ENCODE measurements at regions not wholly inside any gene's neighbourhood (a gene's known extent, or its start where the extent isn't known, plus 50 kb on each side); places are given as distances from the start of the nearest gene placed in this dataset.
"Not testable (repeated sequence)": the region's sequence is repeated elsewhere in the genome, so short reads cannot be mapped to it uniquely, and the experiment has no call there.

- no peak for DNase-seq
- Histone ChIP-seq H3K4me1 (no peaks in the 10 kb centered on the region), H3K27me3 (replicated peaks in 1 of 7) (no peaks in the 10 kb centered on the region), H3K36me3 (no peaks in the 10 kb centered on the region), H3K27ac (no peak overlapping the region), H3K4me3 (no peak overlapping the region), H3K9me3 (peaks cover 0 to 100% (median 99%) of the 10 kb centered on the region in 8 donors)
- intact Hi-C loops (cut with DNase I; ENCODE audit: low total_unique reads), result no loop called here
- TF ChIP-seq, protein P1, sequence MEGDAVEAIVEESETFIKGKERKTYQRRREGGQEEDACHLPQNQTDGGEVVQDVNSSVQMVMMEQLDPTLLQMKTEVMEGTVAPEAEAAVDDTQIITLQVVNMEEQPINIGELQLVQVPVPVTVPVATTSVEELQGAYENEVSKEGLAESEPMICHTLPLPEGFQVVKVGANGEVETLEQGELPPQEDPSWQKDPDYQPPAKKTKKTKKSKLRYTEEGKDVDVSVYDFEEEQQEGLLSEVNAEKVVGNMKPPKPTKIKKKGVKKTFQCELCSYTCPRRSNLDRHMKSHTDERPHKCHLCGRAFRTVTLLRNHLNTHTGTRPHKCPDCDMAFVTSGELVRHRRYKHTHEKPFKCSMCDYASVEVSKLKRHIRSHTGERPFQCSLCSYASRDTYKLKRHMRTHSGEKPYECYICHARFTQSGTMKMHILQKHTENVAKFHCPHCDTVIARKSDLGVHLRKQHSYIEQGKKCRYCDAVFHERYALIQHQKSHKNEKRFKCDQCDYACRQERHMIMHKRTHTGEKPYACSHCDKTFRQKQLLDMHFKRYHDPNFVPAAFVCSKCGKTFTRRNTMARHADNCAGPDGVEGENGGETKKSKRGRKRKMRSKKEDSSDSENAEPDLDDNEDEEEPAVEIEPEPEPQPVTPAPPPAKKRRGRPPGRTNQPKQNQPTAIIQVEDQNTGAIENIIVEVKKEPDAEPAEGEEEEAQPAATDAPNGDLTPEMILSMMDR (IDR thresholded peaks at IDR 0.05 in 8 of 11, conservative IDR thresholded peaks at IDR 0.05 in 3 of 11), result no peak
- TF ChIP-seq POLR2A (IDR thresholded peaks at IDR 0.05), result no peak
- no peak for TF ChIP-seq POLR2AphosphoS5 (IDR thresholded peaks at IDR 0.05)
- WGBS, 5 donors, result 81 to 90% (median 86%) methylated on average over 16 of the region's 16 CpGs
These were observed 1093.5 kb downstream of the RPIA start for GRCh38 chr2:89784960-89785359.

DNA sequence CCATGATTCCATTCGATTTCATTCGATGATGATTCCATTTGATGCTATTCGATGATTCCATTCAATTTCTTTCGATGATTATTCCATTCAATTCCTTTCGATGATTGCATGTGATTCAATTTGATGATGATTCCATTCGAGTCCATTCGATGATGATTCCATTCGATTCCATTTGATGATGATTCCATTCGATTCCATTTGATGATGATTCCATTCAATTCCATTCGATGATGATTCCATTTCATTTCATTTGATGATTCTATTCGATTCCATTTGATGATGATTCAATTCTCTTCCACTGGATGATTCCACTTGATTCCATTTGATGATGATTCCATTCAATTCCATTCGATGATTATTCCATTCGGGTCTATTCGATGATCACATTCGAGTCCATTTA, 1094.1 kb downstream of the RPIA start:
- H3K9me3 ChIP-seq, result peaks cover 0 to 100% (median 99%) of the 10 kb centered on the region in 8 donors
- H3K27ac ChIP-seq; H3K4me3 ChIP-seq; H3K4me1 ChIP-seq; DNase-seq; H3K36me3 ChIP-seq; intact Hi-C loops (cut with DNase I; ENCODE audit: low total_unique reads); H3K27me3 ChIP-seq (replicated peaks in 1 of 7): not testable (repeated sequence)
- 82 to 87% (median 83%) methylated on average over 15 of the region's 15 CpGs for WGBS, 5 donors

DNA sequence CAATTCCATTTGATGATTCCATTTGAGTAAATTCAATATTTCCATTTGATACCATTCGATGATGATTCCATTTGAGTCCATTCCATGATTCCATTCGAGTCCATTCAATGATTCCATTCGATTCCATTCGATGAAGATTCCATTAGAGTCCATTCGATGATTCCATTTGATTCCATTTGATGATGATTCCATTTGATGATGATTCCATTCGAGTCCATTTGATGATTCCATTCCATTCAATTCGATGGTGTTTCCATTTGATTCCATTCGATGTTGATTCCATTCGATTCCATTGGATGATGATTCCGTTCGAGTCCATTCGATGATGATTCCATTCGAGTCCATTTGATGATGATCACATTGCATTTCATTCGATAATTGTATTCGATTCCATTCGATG, 1095.2 kb downstream of the RPIA start:
- H3K27ac ChIP-seq; H3K4me3 ChIP-seq; intact Hi-C loops (cut with DNase I; ENCODE audit: low total_unique reads); DNase-seq; H3K27me3 ChIP-seq (replicated peaks in 1 of 7); H3K36me3 ChIP-seq; H3K4me1 ChIP-seq: not testable (repeated sequence)
- WGBS, 5 donors, result 77 to 82% (median 79%) methylated on average over 16 of the region's 16 CpGs
- peaks cover 0 to 100% (median 99%) of the 10 kb centered on the region in 8 donors for H3K9me3 ChIP-seq

DNA sequence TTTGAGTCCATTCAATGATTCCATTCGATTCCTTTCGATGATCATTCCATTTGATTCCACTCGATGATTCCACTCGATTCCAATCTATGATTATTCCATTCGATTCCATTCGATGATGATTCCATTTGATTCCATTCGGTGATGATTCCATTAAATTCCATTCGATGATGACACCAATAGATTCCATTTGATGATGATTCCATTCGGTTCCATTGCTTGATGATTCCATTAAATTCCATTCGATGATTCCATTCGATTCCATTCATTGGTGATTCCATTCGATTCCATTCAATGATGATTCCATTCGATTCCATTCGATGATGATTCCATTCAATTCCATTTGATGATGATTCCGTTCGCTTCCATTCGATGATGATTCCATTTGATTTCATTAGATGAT, 1104.1 kb downstream of the RPIA start:
- DNase-seq; H3K27me3 ChIP-seq (replicated peaks in 1 of 7); H3K27ac ChIP-seq; H3K4me3 ChIP-seq; H3K36me3 ChIP-seq; H3K4me1 ChIP-seq; intact Hi-C loops (cut with DNase I; ENCODE audit: low total_unique reads): not testable (repeated sequence)
- H3K9me3 ChIP-seq, result peaks cover 0 to 100% (median 100%) of the 10 kb centered on the region in 8 donors
- 83 to 87% (median 86%) methylated on average over 17 of the region's 17 CpGs for WGBS, 5 donors

DNA sequence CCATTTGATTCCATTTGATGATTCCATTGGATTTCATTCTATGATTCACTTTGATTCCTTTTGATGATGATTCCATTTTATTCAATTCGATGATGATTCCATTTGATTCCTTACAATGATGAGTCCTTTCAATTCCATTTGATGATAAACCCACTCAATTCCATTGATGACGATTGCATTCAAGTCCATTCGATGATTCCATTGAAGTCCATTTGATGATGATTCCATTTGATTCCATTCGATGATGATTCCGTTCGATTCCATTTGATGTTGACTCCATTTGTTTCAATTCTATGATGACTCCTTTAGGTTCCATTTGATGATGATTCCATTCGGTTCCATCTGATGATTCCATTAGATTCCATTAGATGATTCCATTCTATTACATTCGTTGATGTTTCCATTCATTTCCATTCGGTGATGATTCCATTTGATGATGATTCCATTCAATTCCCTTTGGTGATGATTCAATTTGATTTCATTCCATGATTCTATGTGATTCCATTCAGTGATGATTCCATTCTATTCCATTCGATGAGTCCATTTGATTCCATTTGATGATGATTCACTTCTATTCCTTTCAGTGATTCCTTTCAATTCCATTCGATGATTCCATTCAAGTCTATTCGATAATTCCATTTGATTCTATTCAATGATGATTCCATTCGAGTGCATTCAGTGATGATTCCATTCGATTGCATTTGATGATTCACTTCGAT, 1106.0 kb downstream of the RPIA start:
- intact Hi-C loops (cut with DNase I; ENCODE audit: low total_unique reads), result no loop called here
- no peaks in the 10 kb centered on the region for H3K4me1 ChIP-seq
- DNase-seq, result no peak
- no peaks in the 10 kb centered on the region for H3K36me3 ChIP-seq
- H3K27ac ChIP-seq, result no peak overlapping the region
- TF ChIP-seq POLR2A (IDR thresholded peaks at IDR 0.05) (no peak), POLR2AphosphoS5 (IDR thresholded peaks at IDR 0.05) (no peak)
- TF ChIP-seq, protein P1 (IDR thresholded peaks at IDR 0.05 in 8 of 11, conservative IDR thresholded peaks at IDR 0.05 in 3 of 11), result no peak
- peaks cover 0 to 100% (median 100%) of the 10 kb centered on the region in 8 donors for H3K9me3 ChIP-seq
- no peaks in the 10 kb centered on the region for H3K27me3 ChIP-seq (replicated peaks in 1 of 7)
- 76 to 81% (median 78%) methylated on average over 15 of the region's 15 CpGs for WGBS, 5 donors
- H3K4me3 ChIP-seq, result no peak overlapping the region

GRCh38 chr2:89801207-89801606, 1109.7 kb downstream of the RPIA start:
- H3K4me1 ChIP-seq; H3K27ac ChIP-seq; H3K36me3 ChIP-seq; intact Hi-C loops (cut with DNase I; ENCODE audit: low total_unique reads); H3K27me3 ChIP-seq (replicated peaks in 1 of 7); DNase-seq; H3K4me3 ChIP-seq: not testable (repeated sequence)
- H3K9me3 ChIP-seq, result peaks cover 0 to 100% (median 100%) of the 10 kb centered on the region in 8 donors
- WGBS, 5 donors, result 77 to 82% (median 78%) methylated on average over 18 of the region's 18 CpGs

GRCh38 chr2:89806363-89806762, 1114.9 kb downstream of the RPIA start:
- H3K9me3 ChIP-seq, result peaks cover 0 to 99% (median 76%) of the 10 kb centered on the region in 8 donors
- intact Hi-C loops (cut with DNase I; ENCODE audit: low total_unique reads), result not testable (repeated sequence)
- WGBS, 5 donors, result 80 to 83% (median 81%) methylated on average over 14 of the region's 14 CpGs

More at GRCh38 chr2:89806363-89806762, 1114.9 kb downstream of the RPIA start:
- H3K4me3 ChIP-seq; H3K4me1 ChIP-seq; H3K27me3 ChIP-seq (replicated peaks in 1 of 7); H3K27ac ChIP-seq; DNase-seq; H3K36me3 ChIP-seq: not testable (repeated sequence)
